ENCODE measurements at regions not wholly inside any gene's neighbourhood (a gene's known extent, or its start where the extent isn't known, plus 50 kb on each side); places are given as distances from the start of the nearest gene placed in this dataset.

- no peak for TF ChIP-seq CTCF (IDR thresholded peaks at IDR 0.05)
- TF ChIP-seq POLR2A (IDR thresholded peaks at IDR 0.05), result no peak
These were observed 371.8 kb upstream of the KCND2 start for GRCh38 chr7:119900996-119901672.

All from heart left ventricle (tissue), 13 donors.